Uterus (tissue), 2 donors: ENCODE measurements at regions not wholly inside any gene's neighbourhood (a gene's known extent, or its start where the extent isn't known, plus 50 kb on each side); places are given as distances from the start of the nearest gene placed in this dataset.
"Not testable (repeated sequence)": the region's sequence is repeated elsewhere in the genome, so short reads cannot be mapped to it uniquely, and the experiment has no call there.

Experiments
- CTCF ChIP-seq, 4 experiments: fragments of 200-600 bp in 2 of 4; fragments of 450-650 bp in 2 of 4; sonication (generic) in 2 of 4; IDR thresholded peaks; one replicate each; pipeline ENCODE4 v1.5.1; 2016 to 2019; ENCODE audit warnings: antibody characterized with exemption in 4 of 4, mild to moderate bottlenecking in 2 of 4, moderate library complexity in 1 of 4
- POLR2A ChIP-seq, 2 donors: fragments of 450-650 bp; IDR thresholded peaks; one replicate each; pipeline ENCODE4 v1.6.1; 2016; ENCODE audit warnings: antibody characterized with exemption in 2 of 2, mild to moderate bottlenecking in 1 of 2, moderate library complexity in 1 of 2

DNA sequence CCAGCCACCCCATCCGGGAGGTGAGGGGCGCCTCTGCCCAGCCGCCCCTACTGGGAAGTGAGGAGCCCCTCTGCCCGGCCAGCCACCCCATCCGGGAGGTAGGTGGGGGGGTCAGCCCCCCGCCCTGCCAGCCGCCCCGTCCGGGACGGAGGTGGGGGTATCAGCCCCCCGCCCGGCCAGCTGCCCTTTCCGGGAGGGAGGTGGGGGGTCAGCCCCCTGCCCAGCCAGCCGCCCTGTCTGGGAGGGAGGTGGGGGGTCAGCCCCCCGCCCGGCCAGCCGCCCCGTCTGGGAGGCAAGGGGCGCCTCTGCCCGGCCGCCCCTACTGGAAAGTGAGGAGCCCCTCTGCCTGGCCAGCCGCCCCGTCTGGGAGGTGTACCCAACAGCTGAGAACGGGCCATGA lies 299.4 kb upstream of the RORB start:
- TF ChIP-seq POLR2A, CTCF (IDR thresholded peaks at IDR 0.05): not testable (repeated sequence)
